Keratinocyte (primary cell): ENCODE measurements at regions not wholly inside any gene's neighbourhood (a gene's known extent, or its start where the extent isn't known, plus 50 kb on each side); places are given as distances from the start of the nearest gene placed in this dataset.

ENCODE experiments used
- CTCF ChIP-seq, 3 experiments: IDR thresholded peaks in 1 of 3; conservative IDR thresholded peaks in 1 of 3; optimal IDR thresholded peaks in 1 of 3; 2 replicates in 2 of 3; 3 replicates in 1 of 3; pipeline versions ENCODE3 to v1.5.1; 2011; ENCODE audit warnings: low read length in 3 of 3, mild to moderate bottlenecking in 3 of 3, moderate library complexity in 2 of 3, control low read depth in 1 of 3, inconsistent platforms in 1 of 3; ENCODE audit not compliant: insufficient read depth in 2 of 3; ENCODE audit errors: extremely low read depth in 1 of 3
- EZH2 ChIP-seq: IDR thresholded peaks from one replicate; pipeline ENCODE4 v1.6.1; 2012; ENCODE audit warnings: inconsistent platforms, mild to moderate bottlenecking, low read length, moderate library complexity

DNA sequence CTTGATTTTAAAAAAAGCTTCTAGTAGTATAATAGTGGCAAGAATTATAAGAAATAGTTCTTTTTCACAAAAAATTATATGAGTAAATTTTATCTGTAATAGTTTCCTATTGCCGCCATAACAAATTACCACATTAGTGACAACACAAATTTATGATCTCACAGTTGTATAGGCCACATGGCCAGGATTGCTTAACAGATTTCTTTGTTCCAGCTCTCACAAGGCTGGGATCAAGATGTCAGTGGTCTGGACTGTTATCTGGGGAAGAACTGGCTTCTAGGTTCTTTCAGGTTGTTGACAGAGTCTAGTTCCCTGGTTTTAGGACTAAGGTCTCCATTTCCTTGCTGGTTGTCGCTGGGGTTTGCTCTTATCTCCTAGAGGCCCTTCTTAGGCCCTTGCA, 236.4 kb downstream of the USP25 start:
- no peak for TF ChIP-seq CTCF (optimal IDR thresholded peaks at IDR 0.05 in 1 of 3, IDR thresholded peaks at IDR 0.05 in 1 of 3, conservative IDR thresholded peaks at IDR 0.05 in 1 of 3; ENCODE audit: extremely low read depth in 1 of 3, insufficient read depth in 2 of 3, low read length in 3 of 3)
- TF ChIP-seq EZH2 = no peak
